Right kidney (tissue), 1 donor: ENCODE measurements at regions not wholly inside any gene's neighbourhood (a gene's known extent, or its start where the extent isn't known, plus 50 kb on each side); places are given as distances from the start of the nearest gene placed in this dataset.
"Not testable (repeated sequence)": the region's sequence is repeated elsewhere in the genome, so short reads cannot be mapped to it uniquely, and the experiment has no call there.

Experiments
- DNase-seq: peaks from one replicate; pipeline ENCODE4 v3.0.0-alpha.2; 2016

DNA sequence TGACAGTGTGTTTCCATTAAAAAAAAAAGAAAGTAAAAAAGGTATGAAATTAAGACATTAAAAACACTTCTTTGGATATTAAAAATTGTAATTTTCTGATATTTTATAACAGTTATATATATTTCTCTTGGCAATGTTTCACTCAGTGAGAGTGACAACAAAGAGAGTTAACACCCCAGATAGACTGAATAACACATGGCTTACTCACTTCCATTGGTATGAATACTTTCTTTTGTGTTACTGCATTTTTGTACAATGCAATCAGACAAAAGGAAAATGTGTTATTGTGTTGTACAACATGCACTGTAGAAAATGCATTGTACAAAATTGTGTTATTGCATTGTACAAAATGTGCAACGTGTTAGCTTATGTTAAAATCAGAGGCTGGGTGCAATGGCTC lies 676.6 kb upstream of the AMELY start:
- DNase-seq = not testable (repeated sequence)

- DNase-seq = no peak
Observed at GRCh38 chrY:7562541-7562940, 651.0 kb upstream of the AMELY start.

DNA sequence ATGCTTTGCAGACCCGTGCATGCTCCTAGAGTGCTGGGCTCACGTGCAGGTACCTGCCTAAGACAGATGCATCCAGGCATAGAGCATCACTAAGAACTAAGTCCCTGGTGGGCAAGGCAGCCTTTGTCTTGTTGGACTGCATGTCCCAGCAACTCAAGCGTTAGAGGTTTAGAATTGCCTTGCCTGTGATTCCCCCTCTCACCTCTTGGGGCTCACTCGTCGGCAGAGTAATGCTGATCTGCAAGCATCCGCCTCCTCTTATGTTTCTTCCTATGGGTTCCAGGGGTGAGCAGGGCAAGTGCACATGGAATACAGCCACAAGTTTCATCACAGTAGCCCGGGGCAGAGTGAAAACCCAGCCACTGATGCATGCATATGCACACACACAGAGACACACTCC lies 646.1 kb upstream of the AMELY start:
- DNase-seq = no peak

DNA sequence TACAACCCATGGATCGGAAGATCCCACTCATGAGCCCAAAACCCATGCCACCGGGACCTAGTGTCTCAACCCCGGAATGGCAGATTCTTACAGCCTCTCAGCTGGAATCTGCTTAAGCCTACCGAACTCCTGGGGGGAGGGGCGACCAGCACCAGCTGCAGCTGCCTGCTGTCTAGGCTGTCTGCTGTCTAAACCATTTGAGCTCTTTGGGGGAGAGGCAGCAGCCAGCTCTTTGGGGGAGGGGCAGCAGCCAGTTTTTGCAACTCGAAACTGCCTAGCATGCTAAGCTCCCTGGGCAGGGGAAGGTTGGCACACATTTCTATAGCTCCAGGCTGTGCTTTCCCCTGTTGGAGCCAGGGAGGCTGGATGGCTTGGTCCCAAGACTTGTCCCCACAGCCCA lies 643.5 kb upstream of the AMELY start:
- no peak for DNase-seq

- no peak for DNase-seq
Observed at GRCh38 chrY:7545060-7545459, 633.5 kb upstream of the AMELY start.

DNA sequence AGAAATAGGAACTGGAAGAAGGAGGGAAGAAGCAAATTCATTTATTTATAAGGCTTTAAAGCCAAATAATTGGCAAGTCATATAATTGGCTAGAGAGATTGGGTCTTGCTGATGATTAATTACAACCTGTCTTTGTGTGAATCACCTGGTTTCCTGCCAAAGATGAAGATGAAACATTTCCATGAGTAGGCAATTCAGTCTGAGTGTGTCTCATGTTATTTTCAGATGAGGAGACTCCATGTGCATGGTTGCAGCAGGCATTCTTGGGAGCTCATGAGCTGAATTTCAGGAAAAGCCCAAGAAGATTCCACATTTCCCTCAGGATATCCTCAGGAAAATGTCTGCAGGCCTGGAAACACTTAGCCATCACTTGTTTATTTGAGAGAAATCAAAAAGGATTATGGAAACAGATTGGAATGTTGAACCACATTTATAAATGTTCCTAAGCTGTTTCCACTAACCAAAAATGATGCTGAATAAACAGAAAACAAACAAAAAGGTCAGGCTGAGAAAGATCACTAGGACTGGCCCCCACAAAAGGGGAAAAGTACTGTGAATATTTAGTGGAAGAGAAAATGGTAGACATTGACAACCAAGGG lies 632.7 kb upstream of the AMELY start:
- DNase-seq = no peak

DNA sequence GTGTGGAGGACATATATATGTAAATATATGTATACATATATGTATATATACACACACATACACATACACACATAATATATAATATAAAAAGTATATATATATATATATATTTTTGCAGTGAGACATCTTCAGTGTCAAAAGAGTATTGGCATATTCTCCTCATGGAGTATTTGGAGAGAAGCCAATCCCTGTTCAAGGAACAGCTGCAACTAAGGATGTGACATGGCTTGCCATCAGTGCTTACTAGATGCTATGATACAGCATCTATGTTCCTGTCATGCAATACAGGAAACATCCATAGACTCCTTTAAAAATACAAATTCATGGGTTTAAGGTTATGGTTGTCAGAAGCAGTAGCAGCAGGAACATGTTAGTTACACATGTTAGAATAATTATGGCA lies 632.0 kb upstream of the AMELY start:
- DNase-seq = no peak

DNA sequence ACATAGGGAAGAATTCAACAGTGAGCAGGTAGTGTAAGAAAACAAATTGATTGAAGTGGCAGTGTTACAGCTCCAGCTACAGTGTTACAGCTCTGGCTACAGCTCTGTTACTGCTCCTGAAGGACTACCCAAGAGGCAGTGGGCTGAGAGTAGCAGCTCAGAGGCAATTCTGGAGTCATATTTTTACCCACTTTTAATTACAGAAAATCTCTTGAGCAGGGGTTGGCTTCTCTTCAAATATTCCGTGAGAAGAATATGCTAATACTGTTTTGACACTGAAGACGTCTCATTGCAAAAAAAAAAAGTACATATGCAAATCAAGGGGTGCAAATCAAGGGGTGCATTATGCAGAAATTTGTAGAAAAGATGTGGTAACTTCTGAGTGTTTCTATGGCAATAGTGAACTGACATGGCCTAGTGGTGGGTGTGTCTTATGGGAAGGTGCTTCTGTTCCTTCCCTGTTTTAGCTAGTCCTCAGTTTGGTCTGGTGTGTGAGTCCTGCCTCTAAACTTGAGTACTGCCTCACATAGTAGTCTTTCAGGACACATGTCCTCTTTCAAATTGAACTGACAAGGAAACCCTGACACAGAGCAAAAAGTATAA lies 630.8 kb upstream of the AMELY start:
- DNase-seq = no peak

DNA sequence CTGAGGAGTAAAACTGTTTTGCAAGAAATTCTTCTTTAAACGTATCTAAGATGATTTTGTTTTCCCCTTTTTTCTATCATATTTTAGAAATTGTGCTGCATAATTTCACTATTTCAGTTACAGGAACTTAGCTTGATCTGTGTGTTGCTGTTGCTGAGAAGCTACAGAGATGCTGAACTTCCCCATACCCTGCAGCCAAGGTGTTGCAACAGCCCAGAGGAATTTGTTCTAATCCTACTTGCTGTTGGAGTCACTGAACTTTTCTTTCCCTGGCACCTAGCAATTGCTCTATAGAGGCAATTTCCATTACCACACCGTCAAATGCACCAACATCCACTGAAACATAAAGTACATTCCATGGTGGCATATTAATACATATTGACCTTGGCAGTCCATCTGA lies 617.8 kb upstream of the AMELY start:
- DNase-seq = no peak

DNA sequence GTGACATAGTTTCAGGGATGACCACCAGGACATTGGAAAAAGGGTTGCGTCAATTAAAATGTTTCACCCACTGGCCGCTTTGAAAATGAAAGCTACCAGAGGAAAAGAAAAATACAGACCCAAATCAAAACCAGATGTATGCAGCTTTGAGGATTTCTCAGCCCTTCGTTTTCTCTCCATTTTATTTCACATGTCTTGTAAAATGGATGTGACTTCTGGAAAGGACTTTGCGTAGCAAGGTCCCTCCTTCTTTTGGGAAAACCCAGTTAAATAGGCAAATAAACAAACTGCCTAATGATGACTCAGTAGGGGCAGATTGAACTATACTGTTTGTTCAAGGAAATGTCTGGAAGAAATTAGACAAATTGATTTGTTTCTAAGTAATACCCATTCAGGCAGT lies 616.0 kb upstream of the AMELY start:
- DNase-seq = not testable (repeated sequence)

DNA sequence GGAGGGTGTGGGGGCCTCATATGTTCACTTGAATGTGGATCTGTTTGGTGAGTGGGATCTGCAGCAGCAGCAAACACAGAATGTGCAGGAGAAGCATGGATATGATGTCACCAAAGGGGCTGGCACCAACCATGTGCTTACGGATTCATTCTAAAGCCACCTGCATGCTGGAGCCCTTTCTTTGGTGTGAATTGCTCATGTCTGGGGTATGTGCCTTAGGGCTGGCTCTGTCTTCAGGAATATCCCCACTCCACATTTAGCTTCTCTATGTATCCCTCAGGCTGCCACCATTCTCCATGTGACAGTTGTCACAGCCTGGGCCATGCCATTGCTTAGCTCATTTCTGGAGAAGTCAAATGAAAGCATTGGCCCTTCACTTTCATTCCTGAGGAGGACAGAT lies 606.8 kb upstream of the AMELY start:
- DNase-seq = no peak

GRCh38 chrY:7516268-7516667 lies 604.7 kb upstream of the AMELY start:
- DNase-seq = no peak

DNA sequence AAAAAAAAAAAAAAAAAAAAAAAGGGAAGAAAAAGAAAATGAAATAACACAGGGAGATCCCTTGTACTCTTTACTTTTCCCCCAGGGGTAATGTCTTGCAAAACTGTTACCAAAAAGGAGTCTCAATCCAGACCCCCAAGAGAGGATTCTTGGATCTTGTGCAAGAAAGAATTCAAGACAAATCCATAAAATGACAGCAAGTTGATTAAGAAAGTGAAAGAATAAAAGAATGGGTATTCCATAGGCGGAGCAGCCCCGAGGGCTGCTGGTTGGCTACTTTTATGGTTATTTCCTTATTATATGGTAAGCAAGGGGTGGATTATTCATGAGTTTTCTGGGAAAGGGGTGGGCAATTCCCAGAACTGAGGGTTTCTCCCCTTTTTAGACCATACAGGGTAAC lies 604.3 kb upstream of the AMELY start:
- DNase-seq = no peak

- DNase-seq = no peak
Observed at GRCh38 chrY:7502896-7503295, 591.3 kb upstream of the AMELY start.

DNA sequence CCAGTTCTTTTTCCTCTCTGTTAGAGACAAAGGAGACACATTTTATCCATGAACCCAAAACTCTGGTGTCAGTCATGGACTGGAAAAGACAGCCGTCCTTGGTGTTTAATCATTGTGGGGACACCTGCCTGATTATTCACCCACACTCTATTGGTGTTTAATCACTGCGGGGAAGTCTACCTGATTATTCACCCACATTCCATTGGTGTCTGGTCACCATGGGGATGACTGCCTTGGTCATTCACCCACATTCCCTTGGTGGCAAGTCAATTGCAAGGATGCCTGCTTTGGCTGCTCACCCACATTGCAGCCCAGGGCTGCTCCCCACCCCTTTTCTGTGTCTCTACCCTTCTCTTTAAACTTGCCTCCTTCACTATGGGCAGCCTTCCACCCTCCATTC lies 589.7 kb upstream of the AMELY start:
- DNase-seq = no peak

DNA sequence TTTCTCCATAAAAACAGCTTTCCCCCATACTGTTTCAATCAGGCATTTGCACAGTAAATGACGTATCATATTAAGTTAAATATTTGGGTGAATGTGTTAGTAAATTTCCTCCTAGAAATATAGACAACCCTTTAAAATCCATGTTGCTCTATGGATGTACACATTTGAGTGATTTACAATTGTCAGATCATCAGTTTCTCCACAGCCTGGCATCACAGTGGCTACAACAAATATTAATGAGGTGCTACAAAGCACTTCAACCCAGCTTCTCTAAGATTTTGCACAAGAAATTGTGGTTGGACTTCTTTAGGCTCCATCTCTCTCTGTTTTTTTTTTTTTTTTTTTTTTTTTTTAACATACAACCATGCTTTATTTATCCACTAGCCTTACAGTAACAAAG lies 584.4 kb upstream of the AMELY start:
- no peak for DNase-seq

DNA sequence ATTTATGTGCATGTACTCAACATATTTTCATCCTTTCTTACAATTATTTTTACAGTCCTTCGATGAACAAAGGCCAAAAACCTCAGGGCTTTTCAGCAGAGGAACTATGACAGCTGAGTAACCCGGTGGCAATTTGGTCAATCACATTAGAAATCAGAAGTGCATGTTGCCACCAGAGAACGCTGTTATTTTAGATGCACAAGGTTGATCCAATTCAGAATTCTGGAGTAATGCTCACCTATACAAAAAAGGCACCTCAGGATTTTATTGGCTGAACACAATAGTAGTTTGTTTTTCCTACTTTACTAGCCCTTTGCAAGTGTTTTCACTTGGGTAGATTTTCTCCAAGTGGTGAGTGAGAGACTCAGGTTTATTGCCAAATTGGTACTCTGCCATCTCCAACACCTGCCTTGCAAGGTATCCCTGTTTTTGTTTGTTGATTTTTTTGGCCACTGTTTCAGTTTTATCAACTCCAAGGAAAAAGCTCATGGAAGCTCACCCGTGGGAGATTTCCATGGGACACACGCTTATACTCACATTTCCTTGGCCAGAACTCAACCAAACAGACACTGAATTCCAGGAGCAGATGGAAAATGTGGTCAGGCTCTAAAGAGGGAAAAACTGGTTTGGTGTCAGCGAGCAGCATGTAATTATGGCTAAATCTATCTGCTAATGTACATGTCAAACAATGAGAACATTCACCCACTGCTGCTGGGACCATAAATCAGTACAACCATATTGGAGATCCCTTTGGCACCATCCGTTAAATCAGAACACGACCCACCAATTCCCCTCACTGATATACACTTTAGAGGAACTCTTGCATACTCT lies 573.1 kb upstream of the AMELY start:
- DNase-seq = not testable (repeated sequence)

- DNase-seq = no peak
Observed at GRCh38 chrY:7471976-7472375, 560.4 kb upstream of the AMELY start.

DNA sequence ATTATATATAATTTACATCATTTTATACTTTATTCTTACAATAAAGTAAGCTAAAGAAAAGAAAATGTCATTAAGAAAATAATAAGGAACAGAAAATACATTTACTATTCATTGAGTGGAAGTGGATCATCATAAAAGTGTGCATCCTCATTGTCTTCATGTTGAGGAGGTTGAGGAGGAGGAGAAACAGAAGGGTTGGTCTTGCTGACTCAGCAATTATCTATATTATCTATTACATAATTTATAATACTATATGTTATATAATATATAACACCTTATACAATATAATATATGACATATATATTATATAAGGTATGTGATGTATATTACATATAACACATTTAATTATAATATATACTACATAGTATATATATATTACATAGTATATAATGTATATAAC lies 558.5 kb upstream of the AMELY start:
- DNase-seq = no peak

- no peak for DNase-seq
Observed at GRCh38 chrY:7468951-7469745, 557.6 kb upstream of the AMELY start.

- no peak for DNase-seq
Observed at GRCh38 chrY:7467796-7468520, 556.4 kb upstream of the AMELY start.

DNA sequence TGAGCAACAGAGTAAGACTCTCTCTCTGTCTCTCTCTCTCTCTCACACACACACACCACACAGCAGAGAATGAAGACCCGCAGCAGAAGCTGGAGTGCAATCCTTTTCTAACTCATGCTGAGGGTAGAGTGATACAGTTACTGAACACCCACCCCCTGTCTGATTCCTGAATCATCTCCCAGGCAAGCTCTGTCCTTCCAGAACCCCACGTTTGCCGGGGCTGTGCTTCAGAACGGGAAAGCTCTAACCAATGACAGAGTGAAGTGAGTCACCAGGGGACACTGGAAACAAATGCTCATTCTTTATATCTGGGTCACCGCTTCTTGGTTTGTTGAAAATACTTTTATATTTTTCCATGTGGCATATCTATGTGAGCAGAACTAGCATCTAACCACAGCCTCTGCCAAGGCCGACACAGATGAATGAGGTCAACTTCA lies 553.7 kb upstream of the AMELY start:
- DNase-seq = no peak
